ENCODE measurements at regions not wholly inside any gene's neighbourhood (a gene's known extent, or its start where the extent isn't known, plus 50 kb on each side); places are given as distances from the start of the nearest gene placed in this dataset.

DNA sequence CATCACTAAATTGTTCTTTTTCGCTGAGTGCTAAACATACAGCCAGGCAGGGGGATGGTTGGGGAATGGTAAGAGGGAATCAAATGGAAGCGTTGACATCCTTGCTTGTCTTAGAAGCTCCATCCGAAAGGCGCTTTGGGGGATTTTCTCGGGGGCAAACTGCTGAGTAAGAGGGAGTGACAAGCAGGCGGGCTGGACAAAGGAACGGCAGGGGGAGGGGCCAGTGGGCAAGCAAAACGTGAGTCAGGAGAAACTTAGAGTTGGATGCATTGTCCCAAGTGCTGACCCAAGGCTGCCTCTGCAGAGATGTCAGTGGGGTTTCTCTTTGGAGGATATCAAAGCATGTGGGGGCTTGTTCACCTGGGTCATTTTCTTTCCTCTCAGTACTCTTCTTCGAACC, 480.5 kb downstream of the VRK1 start:
- Histone ChIP-seq H3K27ac (no peak overlapping the region), H3K4me3 (no peak overlapping the region), H3K27me3 (peaks cover 17% of the 10 kb centered on the region), H3K36me3 (no peaks in the 10 kb centered on the region), H3K9me3 (no peaks in the 10 kb centered on the region), H3K4me1 (no peaks in the 10 kb centered on the region)
- 24 to 30% methylated on average over 3 to 8 of the region's 9 CpGs for WGBS, 2 donors (ENCODE audit: low coverage in 1 of 2)
- TF ChIP-seq, protein P1, sequence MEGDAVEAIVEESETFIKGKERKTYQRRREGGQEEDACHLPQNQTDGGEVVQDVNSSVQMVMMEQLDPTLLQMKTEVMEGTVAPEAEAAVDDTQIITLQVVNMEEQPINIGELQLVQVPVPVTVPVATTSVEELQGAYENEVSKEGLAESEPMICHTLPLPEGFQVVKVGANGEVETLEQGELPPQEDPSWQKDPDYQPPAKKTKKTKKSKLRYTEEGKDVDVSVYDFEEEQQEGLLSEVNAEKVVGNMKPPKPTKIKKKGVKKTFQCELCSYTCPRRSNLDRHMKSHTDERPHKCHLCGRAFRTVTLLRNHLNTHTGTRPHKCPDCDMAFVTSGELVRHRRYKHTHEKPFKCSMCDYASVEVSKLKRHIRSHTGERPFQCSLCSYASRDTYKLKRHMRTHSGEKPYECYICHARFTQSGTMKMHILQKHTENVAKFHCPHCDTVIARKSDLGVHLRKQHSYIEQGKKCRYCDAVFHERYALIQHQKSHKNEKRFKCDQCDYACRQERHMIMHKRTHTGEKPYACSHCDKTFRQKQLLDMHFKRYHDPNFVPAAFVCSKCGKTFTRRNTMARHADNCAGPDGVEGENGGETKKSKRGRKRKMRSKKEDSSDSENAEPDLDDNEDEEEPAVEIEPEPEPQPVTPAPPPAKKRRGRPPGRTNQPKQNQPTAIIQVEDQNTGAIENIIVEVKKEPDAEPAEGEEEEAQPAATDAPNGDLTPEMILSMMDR (IDR thresholded peaks at IDR 0.05): no peak
- TF ChIP-seq EP300 (IDR thresholded peaks at IDR 0.05) (no peak), POLR2A (IDR thresholded peaks at IDR 0.05) (no peak), POLR2AphosphoS5 (IDR thresholded peaks at IDR 0.05) (no peak)
- ATAC-seq: no peak

DNA sequence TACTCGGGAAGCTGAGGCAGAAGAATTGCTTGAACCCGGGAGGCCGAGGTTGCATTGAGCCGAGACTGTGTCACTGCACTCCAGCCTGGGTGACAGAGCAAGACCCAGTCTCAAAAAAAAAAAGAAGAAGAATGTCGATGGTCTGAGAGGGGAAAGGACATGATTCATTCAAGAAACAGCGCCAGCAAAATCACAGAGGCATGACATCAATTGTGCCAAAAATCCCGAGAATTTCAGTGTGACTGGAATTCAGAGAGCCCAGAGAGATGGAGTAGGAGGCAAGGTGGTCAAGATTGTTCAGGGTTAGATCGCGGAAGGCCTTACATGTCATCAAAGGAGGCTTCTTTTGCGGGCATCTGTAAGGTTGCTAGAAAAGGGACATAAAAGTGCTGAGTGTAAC, 483.3 kb downstream of the VRK1 start:
- ATAC-seq: no peak
- no peak overlapping the region for H3K4me3 ChIP-seq
- TF ChIP-seq, protein P1 (IDR thresholded peaks at IDR 0.05): no peak
- TF ChIP-seq EP300 (IDR thresholded peaks at IDR 0.05): no peak
- TF ChIP-seq POLR2AphosphoS5 (IDR thresholded peaks at IDR 0.05): no peak
- TF ChIP-seq POLR2A (IDR thresholded peaks at IDR 0.05): no peak
- no peaks in the 10 kb centered on the region for H3K36me3 ChIP-seq
- 67 to 82% methylated on average over 4 to 9 of the region's 10 CpGs for WGBS, 2 donors (ENCODE audit: low coverage in 1 of 2)
- no peaks in the 10 kb centered on the region for H3K4me1 ChIP-seq
- H3K27me3 ChIP-seq: peaks cover 16% of the 10 kb centered on the region
- H3K27ac ChIP-seq: no peak overlapping the region
- no peaks in the 10 kb centered on the region for H3K9me3 ChIP-seq

DNA sequence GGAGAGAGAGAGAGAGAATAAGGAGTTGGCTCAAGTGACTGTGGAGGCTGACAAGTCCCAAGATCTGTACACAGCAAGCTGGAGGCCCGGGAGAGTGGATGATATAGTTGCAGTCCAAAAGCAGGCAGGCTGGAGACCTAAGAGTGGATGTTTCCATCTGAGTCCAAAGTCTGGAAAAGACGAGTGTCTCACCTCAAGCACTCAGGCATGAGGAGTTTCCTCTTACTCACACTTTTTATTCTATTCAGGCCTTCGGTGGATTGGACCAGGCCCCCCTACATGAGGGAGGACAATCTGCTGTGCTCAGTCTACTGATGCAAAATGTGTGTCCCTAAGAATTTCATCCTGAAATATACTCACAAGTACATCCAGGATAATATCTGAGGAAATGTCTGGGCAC, 484.6 kb downstream of the VRK1 start:
- ATAC-seq: no peak
- Histone ChIP-seq H3K36me3 (no peaks in the 10 kb centered on the region), H3K27ac (no peak overlapping the region), H3K4me3 (no peak overlapping the region), H3K27me3 (peaks cover 9% of the 10 kb centered on the region), H3K9me3 (no peaks in the 10 kb centered on the region), H3K4me1 (no peaks in the 10 kb centered on the region)
- 69 to 85% methylated on average over 3 of the region's 3 CpGs for WGBS, 2 donors (ENCODE audit: low coverage in 1 of 2)
- TF ChIP-seq EP300 (IDR thresholded peaks at IDR 0.05): no peak
- TF ChIP-seq, protein P1 (IDR thresholded peaks at IDR 0.05): no peak
- TF ChIP-seq POLR2AphosphoS5 (IDR thresholded peaks at IDR 0.05): no peak
- no peak for TF ChIP-seq POLR2A (IDR thresholded peaks at IDR 0.05)

DNA sequence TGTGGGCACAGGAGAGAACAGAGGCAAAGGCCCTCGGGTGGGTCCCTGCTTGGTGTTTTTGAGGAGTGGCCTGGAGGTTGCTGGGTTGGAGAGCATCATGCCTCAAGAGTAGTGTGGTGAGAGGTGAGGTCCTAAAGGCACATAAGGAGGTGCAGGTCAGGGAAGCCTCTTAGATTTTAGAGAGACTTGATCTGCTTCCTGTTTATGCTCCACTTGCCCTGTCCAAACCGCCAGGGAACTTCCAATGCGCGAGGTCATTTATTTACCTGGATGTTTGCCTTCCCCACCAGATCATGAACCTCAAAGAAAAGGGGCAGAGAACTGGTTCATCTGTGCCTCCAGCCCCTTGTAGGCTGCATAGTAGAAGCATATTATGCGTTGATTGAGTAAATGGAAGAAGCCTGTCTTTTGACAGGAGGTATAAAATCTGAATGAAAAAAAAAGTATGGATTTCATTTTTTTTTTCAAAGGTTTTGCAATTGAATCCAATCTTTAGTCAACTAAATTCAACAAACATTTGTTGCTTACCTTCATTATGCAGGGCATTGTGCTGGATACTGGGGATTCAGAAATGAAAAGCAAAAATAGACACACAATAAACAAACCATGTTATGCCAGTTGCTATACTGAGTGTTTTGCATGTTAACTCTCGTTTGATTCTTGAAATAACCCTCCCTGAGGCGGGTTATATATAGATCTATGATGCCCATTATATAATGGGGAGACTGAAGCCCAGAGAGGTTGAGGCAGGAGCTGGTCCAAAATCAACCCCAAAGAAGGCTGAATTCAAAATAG, 485.2 kb downstream of the VRK1 start:
- Histone ChIP-seq H3K4me3 (no peak overlapping the region), H3K4me1 (no peaks in the 10 kb centered on the region), H3K27ac (no peak overlapping the region), H3K36me3 (no peaks in the 10 kb centered on the region), H3K27me3 (peaks cover 9% of the 10 kb centered on the region), H3K9me3 (no peaks in the 10 kb centered on the region)
- TF ChIP-seq POLR2AphosphoS5 (IDR thresholded peaks at IDR 0.05) (no peak), EP300 (IDR thresholded peaks at IDR 0.05) (no peak)
- no peak for ATAC-seq
- WGBS, 2 donors (ENCODE audit: low coverage in 1 of 2): 63 to 83% methylated on average over 5 to 7 of the region's 7 CpGs

DNA sequence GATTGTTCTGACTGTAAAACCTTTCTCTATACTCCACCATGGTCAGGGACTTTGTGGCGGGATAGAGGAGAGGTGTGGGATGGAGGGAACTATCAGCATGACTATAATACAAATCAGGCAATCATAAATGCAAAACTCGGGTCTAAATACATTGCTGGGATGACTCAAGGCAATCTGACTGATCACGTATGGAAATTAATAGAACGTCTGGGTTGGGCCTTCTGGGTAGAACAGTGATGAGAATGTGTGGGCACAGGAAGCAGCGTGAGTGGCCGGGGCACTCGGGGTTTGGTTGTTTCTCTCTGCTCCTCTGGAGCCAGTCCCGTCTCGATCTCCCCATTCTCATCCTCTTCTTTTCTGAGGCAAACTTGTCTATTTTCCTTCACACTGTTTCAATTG, 485.8 kb downstream of the VRK1 start:
- no peaks in the 10 kb centered on the region for H3K4me1 ChIP-seq
- H3K36me3 ChIP-seq: no peaks in the 10 kb centered on the region
- ATAC-seq: no peak
- TF ChIP-seq EP300 (IDR thresholded peaks at IDR 0.05): no peak
- no peak for TF ChIP-seq POLR2AphosphoS5 (IDR thresholded peaks at IDR 0.05)
- TF ChIP-seq, protein P1 (IDR thresholded peaks at IDR 0.05): no peak
- no peak for TF ChIP-seq POLR2A (IDR thresholded peaks at IDR 0.05)
- H3K27ac ChIP-seq: no peak overlapping the region
- H3K4me3 ChIP-seq: no peak overlapping the region
- WGBS, 2 donors (ENCODE audit: low coverage in 1 of 2): 70 to 82% methylated on average over 9 of the region's 9 CpGs
- no peaks in the 10 kb centered on the region for H3K9me3 ChIP-seq
- H3K27me3 ChIP-seq: peaks cover 3% of the 10 kb centered on the region
